ENCODE measurements at regions not wholly inside any gene's neighbourhood (a gene's known extent, or its start where the extent isn't known, plus 50 kb on each side); places are given as distances from the start of the nearest gene placed in this dataset.

DNA sequence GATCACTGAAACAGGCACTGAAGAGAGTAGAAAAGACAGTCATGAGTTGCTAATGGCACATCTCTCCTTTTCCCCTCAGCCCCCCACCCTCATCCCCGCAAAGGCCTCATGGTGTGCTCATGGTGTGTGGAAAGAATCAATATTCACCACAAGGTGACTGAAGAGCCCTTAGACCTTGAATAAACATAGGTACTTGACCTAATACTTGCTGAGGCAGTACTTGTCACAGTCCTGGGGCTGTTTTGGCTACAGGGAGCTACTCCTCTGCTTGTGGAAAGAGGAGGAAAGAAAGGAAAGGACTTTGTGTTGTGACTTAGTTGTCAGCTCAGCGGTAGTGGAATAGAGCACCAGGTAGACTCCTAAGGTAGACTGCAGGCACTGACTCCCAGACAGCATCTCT is 537.8 kb upstream of the CCDC179 start:
- no peak for DNase-seq (ENCODE audit: extremely low read depth, insufficient read length)
- no peaks in the 10 kb centered on the region for H3K27me3 ChIP-seq (replicated peaks; ENCODE audit: control insufficient read depth, insufficient read depth, low read length)
- H3K4me3 ChIP-seq (replicated peaks; ENCODE audit: low read depth, low read length) = no peak overlapping the region
- no peaks in the 10 kb centered on the region for H3K36me3 ChIP-seq (ENCODE audit: control insufficient read depth, insufficient read depth, low read length)
- TF ChIP-seq, protein P1, sequence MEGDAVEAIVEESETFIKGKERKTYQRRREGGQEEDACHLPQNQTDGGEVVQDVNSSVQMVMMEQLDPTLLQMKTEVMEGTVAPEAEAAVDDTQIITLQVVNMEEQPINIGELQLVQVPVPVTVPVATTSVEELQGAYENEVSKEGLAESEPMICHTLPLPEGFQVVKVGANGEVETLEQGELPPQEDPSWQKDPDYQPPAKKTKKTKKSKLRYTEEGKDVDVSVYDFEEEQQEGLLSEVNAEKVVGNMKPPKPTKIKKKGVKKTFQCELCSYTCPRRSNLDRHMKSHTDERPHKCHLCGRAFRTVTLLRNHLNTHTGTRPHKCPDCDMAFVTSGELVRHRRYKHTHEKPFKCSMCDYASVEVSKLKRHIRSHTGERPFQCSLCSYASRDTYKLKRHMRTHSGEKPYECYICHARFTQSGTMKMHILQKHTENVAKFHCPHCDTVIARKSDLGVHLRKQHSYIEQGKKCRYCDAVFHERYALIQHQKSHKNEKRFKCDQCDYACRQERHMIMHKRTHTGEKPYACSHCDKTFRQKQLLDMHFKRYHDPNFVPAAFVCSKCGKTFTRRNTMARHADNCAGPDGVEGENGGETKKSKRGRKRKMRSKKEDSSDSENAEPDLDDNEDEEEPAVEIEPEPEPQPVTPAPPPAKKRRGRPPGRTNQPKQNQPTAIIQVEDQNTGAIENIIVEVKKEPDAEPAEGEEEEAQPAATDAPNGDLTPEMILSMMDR (IDR thresholded peaks at IDR 0.05; ENCODE audit: insufficient read depth, low read length, poor library complexity, severe bottlenecking) = no peak

DNA sequence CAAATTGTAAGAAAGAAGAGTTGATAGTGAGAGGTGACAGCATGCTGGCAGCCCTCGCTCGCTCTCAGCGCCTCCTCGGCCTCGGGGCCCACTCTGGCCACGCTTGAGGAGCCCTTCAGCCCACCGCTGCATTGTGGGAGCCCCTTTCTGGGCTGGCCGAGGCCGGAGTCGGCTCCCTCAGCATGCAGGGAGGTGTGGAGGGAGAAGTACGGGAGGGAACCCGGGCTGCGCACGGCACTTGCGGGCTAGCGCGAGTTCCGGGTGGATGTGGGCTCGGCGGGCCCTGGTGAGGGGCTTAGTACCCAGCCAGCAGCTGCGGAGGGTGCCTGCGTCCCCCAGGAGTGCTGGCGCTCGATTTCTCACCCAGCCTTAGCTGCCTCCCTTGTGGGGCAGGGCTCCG is 539.7 kb upstream of the CCDC179 start:
- TF ChIP-seq, protein P1 (IDR thresholded peaks at IDR 0.05; ENCODE audit: insufficient read depth, low read length, poor library complexity, severe bottlenecking) = no peak
- no peak overlapping the region for H3K4me3 ChIP-seq (replicated peaks; ENCODE audit: low read depth, low read length)

DNA sequence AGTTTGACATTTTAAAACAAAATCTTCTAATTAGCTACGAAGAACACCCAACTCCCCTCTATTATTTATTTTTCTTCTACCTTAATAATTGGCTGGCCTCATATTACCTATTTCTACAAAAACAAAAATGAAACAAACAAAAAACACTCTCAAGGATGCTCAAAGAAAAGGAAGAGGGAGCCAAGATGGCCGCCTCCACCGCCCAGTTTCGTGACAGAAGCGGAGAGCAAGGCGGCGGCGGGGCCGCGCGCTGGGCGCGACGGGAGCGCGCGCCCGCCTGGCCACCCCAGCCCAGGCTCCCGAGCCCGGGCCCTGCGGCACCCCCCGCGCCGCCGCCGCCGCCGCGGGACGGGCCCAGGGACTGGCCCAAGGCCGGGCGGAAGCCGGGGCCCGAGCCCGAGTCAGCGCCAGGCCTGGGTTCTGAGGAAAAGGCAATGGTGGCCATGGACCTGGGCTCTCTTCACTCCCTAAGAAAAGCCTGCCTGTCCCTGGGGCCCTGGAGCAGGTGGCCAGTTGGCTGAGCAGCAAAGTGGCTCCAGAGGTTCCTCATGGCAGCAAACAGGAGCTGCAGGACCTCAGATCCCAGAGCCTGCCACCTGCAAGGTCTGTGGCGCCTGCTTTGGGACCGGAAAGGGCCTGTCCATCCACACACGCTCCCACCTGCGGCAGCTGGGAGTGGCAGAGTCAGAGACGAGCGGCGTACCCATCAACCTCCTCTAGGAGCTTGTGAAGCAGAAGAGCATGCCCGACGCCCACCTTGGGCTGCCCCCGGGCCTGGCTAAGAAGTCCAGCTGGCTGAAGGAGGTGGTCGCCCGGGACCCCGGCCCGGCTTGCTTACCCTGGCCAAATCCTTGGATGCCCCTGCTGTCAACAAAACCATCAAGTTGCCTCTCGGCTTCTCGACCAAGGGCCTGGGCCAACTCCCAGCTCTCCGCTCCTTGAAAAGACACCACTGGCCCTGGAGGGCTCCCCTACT is 543.2 kb upstream of the CCDC179 start:
- Histone ChIP-seq H3K4me3 (replicated peaks; ENCODE audit: low read depth, low read length) (no peak overlapping the region), H3K36me3 (ENCODE audit: control insufficient read depth, insufficient read depth, low read length) (no peaks in the 10 kb centered on the region), H3K27me3 (replicated peaks; ENCODE audit: control insufficient read depth, insufficient read depth, low read length) (no peaks in the 10 kb centered on the region)
- TF ChIP-seq, protein P1 (IDR thresholded peaks at IDR 0.05; ENCODE audit: insufficient read depth, low read length, poor library complexity, severe bottlenecking) = no peak
- no peak for DNase-seq (ENCODE audit: extremely low read depth, insufficient read length)

More for the DNA sequence above, 539.7 kb upstream of the CCDC179 start:
- no peaks in the 10 kb centered on the region for H3K36me3 ChIP-seq (ENCODE audit: control insufficient read depth, insufficient read depth, low read length)
- no peaks in the 10 kb centered on the region for H3K27me3 ChIP-seq (replicated peaks; ENCODE audit: control insufficient read depth, insufficient read depth, low read length)
- no peak for DNase-seq (ENCODE audit: extremely low read depth, insufficient read length)

DNA sequence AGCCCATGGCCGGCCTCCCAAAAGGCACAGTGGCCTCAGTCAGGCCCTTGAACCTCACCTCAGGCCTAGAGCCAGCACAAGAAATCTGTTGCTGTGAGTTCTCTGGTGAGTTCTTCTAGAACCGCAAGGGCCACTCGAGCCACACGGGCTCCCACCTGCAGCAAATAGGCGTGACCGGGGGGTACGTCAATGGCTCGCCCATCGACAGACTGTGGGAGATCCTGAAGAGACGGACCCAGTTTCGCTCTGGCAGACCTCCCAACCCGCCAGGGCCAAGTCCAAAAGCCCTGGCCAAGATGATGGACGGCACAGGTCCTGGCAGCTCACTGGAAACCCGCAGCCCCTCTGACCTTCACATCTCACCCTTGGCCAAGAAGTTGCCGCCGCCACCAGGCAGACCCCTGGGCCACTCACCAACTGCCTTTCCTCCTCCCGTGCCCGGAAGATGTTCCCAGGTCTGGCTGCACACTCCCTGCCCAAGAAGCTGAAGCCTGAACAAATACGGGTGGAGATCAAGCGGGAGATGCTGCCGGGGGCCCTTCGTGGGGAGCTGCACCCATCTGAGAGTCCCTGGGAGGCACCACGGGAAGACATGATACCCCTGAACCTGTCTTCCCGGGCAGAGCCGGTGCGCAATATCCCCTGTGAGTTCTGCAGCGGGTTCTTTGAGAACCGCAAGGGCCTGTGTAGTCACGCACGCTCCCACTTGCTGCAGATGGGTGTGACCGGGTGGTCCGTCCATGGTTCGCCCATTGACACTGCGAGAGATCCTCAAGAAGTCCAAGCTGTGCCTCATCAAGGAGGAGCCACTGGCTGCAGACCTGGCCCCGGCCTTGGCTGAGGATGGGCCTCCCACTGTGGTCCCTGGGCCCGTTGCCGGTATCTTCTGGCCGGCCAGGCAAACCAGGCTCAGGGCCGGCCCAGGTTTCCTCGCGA is 544.2 kb upstream of the CCDC179 start:
- DNase-seq (ENCODE audit: extremely low read depth, insufficient read length) = no peak
- no peaks in the 10 kb centered on the region for H3K27me3 ChIP-seq (replicated peaks; ENCODE audit: control insufficient read depth, insufficient read depth, low read length)
- TF ChIP-seq, protein P1 (IDR thresholded peaks at IDR 0.05; ENCODE audit: insufficient read depth, low read length, poor library complexity, severe bottlenecking) = no peak
- no peak overlapping the region for H3K4me3 ChIP-seq (replicated peaks; ENCODE audit: low read depth, low read length)
- H3K36me3 ChIP-seq (ENCODE audit: control insufficient read depth, insufficient read depth, low read length) = no peaks in the 10 kb centered on the region

DNA sequence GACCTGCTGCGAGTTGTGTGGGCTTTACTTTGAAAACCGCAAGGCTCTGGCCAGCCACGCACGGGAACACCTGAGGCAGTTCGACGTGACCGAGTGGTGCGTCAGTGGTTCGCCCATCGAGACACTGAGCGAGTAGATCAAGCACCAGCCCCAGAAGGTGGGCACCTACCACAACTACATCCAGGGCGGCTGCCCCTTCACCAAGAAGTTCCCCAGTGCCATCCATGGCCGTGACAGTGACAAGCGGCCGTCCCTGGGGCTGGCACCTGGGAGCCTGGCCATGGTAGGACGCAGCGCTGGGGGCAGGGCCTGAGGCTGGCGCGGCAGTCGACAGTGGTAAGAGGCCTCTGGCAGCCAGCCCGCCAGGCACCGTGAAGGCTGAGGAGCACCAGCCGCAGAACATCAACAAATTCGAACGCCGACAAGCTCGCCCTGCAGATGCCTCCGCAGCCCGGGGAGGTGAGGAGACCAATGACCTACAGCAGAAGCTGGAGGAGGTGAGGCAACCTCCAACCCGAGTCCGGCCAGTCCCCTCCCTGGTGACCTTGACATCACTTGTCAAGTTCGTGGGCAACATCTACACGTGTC is 545.2 kb upstream of the CCDC179 start:
- DNase-seq (ENCODE audit: extremely low read depth, insufficient read length) = no peak
- H3K36me3 ChIP-seq (ENCODE audit: control insufficient read depth, insufficient read depth, low read length) = no peaks in the 10 kb centered on the region
- TF ChIP-seq, protein P1 (IDR thresholded peaks at IDR 0.05; ENCODE audit: insufficient read depth, low read length, poor library complexity, severe bottlenecking) = no peak
- no peak overlapping the region for H3K4me3 ChIP-seq (replicated peaks; ENCODE audit: low read depth, low read length)
- H3K27me3 ChIP-seq (replicated peaks; ENCODE audit: control insufficient read depth, insufficient read depth, low read length) = no peaks in the 10 kb centered on the region

Measured in GM06990 (cell line).